HepG2 (cell line): ENCODE measurements at regions not wholly inside any gene's neighbourhood (a gene's known extent, or its start where the extent isn't known, plus 50 kb on each side); places are given as distances from the start of the nearest gene placed in this dataset.

ENCODE experiments used
- ATM ChIP-seq: fragments of 450-650 bp; IDR thresholded peaks from 2 replicates; pipeline ENCODE4 v1.7.1; 2017; ENCODE audit warnings: mild to moderate bottlenecking, borderline replicate concordance
- GATAD2A ChIP-seq: IDR thresholded peaks from 2 replicates; pipeline ENCODE4 v1.6.1; 2016
- HMGXB4 ChIP-seq, 2 experiments: sonication (generic) in 1 of 2; formaldehyde crosslinking in 1 of 2; IDR thresholded peaks; 2 replicates each; pipeline versions ENCODE4 v1.4.0 to v1.6.1; 2018 to 2020; ENCODE audit warnings: missing genetic modification reagents in 2 of 2, borderline replicate concordance in 1 of 2, low read depth in 1 of 2, mild to moderate bottlenecking in 1 of 2, missing biosample characterization in 1 of 2
- JARID2 ChIP-seq: sonication (generic); formaldehyde crosslinking; IDR thresholded peaks from 2 replicates; pipeline ENCODE4 v1.8.1; 2023; ENCODE audit warnings: missing genetic modification reagents, inconsistent platforms; ENCODE audit not compliant: insufficient replicate concordance
- KAT7 ChIP-seq: IDR thresholded peaks from 2 replicates; pipeline ENCODE4 v1.6.1; 2018; ENCODE audit warnings: borderline replicate concordance, missing compliant biosample characterization
- NR0B2 ChIP-seq: sonication (generic); formaldehyde crosslinking; IDR thresholded peaks from 2 replicates; pipeline ENCODE4 v1.4.0; 2020; ENCODE audit warnings: mild to moderate bottlenecking, missing genetic modification reagents
- NR2C2 ChIP-seq: sonication (generic); formaldehyde crosslinking; IDR thresholded peaks from 2 replicates; pipeline ENCODE4 v1.4.0; 2020; ENCODE audit warnings: missing genetic modification reagents, mild to moderate bottlenecking, moderate library complexity, borderline replicate concordance
- PHF5A ChIP-seq: IDR thresholded peaks from one replicate; pipeline ENCODE4 v1.6.1; 2018; ENCODE audit warnings: low read depth, missing genetic modification reagents; ENCODE audit not compliant: unreplicated experiment
- PTBP1 ChIP-seq: fragments of 200-400 bp; formaldehyde crosslinking; IDR thresholded peaks from 2 replicates; pipeline ENCODE4 v1.6.1; 2018; ENCODE audit warnings: low read length, low read depth; ENCODE audit not compliant: poor library complexity, severe bottlenecking
- RARA ChIP-seq: IDR thresholded peaks from 2 replicates; pipeline ENCODE4 v1.6.1; 2016; ENCODE audit warnings: missing genetic modification reagents, missing compliant biosample characterization
- THAP7 ChIP-seq: sonication (generic); formaldehyde crosslinking; IDR thresholded peaks from 2 replicates; pipeline ENCODE4 v1.8.1; 2023; ENCODE audit warnings: mild to moderate bottlenecking, missing genetic modification reagents
- YEATS4 ChIP-seq: sonication (generic); formaldehyde crosslinking; IDR thresholded peaks from 2 replicates; pipeline ENCODE4 v1.4.0; 2020; ENCODE audit warnings: missing genetic modification reagents, borderline replicate concordance
- ZFP41 ChIP-seq: sonication (generic); formaldehyde crosslinking; IDR thresholded peaks from 2 replicates; pipeline ENCODE4 v1.4.0; 2020; ENCODE audit warnings: mild to moderate bottlenecking, missing genetic modification reagents, borderline replicate concordance
- ZFYVE20 ChIP-seq: sonication (generic); formaldehyde crosslinking; IDR thresholded peaks from 2 replicates; pipeline ENCODE4 v1.8.0; 2023; ENCODE audit warnings: low read depth, mild to moderate bottlenecking, moderate library complexity, missing genetic modification reagents, borderline replicate concordance
- ZNF512B ChIP-seq: sonication (generic); formaldehyde crosslinking; IDR thresholded peaks from 2 replicates; pipeline ENCODE4 v1.5.1; 2020; ENCODE audit warnings: missing genetic modification reagents, mild to moderate bottlenecking, borderline replicate concordance
- ZNF547 ChIP-seq: sonication (generic); formaldehyde crosslinking; IDR thresholded peaks from 2 replicates; pipeline ENCODE4 v1.5.1; 2020; ENCODE audit warnings: mild to moderate bottlenecking, missing genetic modification reagents
- ZNF839 ChIP-seq: sonication (generic); formaldehyde crosslinking; IDR thresholded peaks from 2 replicates; pipeline ENCODE4 v1.4.0; 2020; ENCODE audit warnings: missing genetic modification reagents, mild to moderate bottlenecking, borderline replicate concordance
- ZNF891 ChIP-seq: sonication (generic); formaldehyde crosslinking; IDR thresholded peaks from 2 replicates; pipeline ENCODE4 v1.5.0; 2020; ENCODE audit warnings: mild to moderate bottlenecking, missing genetic modification reagents
- ZSCAN12 ChIP-seq: sonication (generic); formaldehyde crosslinking; IDR thresholded peaks from 2 replicates; pipeline ENCODE4 v1.9.0; 2021; ENCODE audit warnings: mild to moderate bottlenecking, missing genetic modification reagents
- TF ChIP-seq, protein P1 (sequence below): sonication (generic); formaldehyde crosslinking; IDR thresholded peaks from 2 replicates; pipeline ENCODE4 v1.5.1; 2020; ENCODE audit warnings: mild to moderate bottlenecking, missing genetic modification reagents, moderate library complexity

GRCh38 chr7:130901209-130901783 lies 167.3 kb upstream of the KLF14 start (continued):
- TF ChIP-seq, protein P1, sequence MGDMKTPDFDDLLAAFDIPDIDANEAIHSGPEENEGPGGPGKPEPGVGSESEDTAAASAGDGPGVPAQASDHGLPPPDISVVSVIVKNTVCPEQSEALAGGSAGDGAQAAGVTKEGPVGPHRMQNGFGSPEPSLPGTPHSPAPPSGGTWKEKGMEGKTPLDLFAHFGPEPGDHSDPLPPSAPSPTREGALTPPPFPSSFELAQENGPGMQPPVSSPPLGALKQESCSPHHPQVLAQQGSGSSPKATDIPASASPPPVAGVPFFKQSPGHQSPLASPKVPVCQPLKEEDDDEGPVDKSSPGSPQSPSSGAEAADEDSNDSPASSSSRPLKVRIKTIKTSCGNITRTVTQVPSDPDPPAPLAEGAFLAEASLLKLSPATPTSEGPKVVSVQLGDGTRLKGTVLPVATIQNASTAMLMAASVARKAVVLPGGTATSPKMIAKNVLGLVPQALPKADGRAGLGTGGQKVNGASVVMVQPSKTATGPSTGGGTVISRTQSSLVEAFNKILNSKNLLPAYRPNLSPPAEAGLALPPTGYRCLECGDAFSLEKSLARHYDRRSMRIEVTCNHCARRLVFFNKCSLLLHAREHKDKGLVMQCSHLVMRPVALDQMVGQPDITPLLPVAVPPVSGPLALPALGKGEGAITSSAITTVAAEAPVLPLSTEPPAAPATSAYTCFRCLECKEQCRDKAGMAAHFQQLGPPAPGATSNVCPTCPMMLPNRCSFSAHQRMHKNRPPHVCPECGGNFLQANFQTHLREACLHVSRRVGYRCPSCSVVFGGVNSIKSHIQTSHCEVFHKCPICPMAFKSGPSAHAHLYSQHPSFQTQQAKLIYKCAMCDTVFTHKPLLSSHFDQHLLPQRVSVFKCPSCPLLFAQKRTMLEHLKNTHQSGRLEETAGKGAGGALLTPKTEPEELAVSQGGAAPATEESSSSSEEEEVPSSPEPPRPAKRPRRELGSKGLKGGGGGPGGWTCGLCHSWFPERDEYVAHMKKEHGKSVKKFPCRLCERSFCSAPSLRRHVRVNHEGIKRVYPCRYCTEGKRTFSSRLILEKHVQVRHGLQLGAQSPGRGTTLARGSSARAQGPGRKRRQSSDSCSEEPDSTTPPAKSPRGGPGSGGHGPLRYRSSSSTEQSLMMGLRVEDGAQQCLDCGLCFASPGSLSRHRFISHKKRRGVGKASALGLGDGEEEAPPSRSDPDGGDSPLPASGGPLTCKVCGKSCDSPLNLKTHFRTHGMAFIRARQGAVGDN (CRISPR knock-in tag) = peak; percentile 29
- TF ChIP-seq ZNF839 (CRISPR knock-in tag) (no peak), ZNF547 (CRISPR knock-in tag) (no peak), KAT7 (CRISPR knock-in tag) (no peak), ZNF891 (no peak), ZNF512B (CRISPR knock-in tag) (no peak), ZFYVE20 (CRISPR knock-in tag) (no peak), PTBP1 (no peak), ZFP41 (CRISPR knock-in tag) (no peak), HMGXB4 (CRISPR knock-in tag; IDR thresholded peaks at IDR 0.05; ENCODE audit: borderline replicate concordance in 1 of 2, low read depth in 1 of 2) (no peak), THAP7 (CRISPR knock-in tag) (no peak), JARID2 (CRISPR knock-in tag) (no peak), ZSCAN12 (CRISPR knock-in tag) (no peak), YEATS4 (CRISPR knock-in tag) (0 out of 2 replicates have a peak, but pooled peaks have one; percentile 6), NR0B2 (no peak), NR2C2 (no peak), GATAD2A (peak; percentile 39), RARA (no peak), ATM (no peak), PHF5A (CRISPR knock-in tag) (no peak)
